IMR-90 (cell line): ENCODE measurements at regions not wholly inside any gene's neighbourhood (a gene's known extent, or its start where the extent isn't known, plus 50 kb on each side); places are given as distances from the start of the nearest gene placed in this dataset.

Experiments used
- CTCF ChIP-seq: conservative IDR thresholded peaks from 2 replicates; pipeline ENCODE4 v1.5.1; 2012; ENCODE audit warnings: mild to moderate bottlenecking, low read depth, low read length, improper control_type of control experiment
- ELK1 ChIP-seq: fragments of 150-350 bp; IDR thresholded peaks from 2 replicates; pipeline ENCODE4 v1.6.1; 2016; ENCODE audit warnings: low read depth, mild to moderate bottlenecking, low read length, moderate library complexity, borderline replicate concordance
- MAFK ChIP-seq: IDR thresholded peaks from 2 replicates; pipeline ENCODE4 v1.6.1; 2012; ENCODE audit warnings: low read depth, low read length, improper control_type of control experiment
- MAZ ChIP-seq: IDR thresholded peaks from 2 replicates; pipeline ENCODE4 v1.6.1; 2012; ENCODE audit warnings: low read depth, mild to moderate bottlenecking, low read length, improper control_type of control experiment, moderate library complexity, borderline replicate concordance
- MXI1 ChIP-seq: IDR thresholded peaks from 2 replicates; pipeline ENCODE4 v1.6.1; 2012; ENCODE audit warnings: low read depth, mild to moderate bottlenecking, low read length, moderate library complexity, borderline replicate concordance
- POLR2A ChIP-seq: IDR thresholded peaks from 2 replicates; pipeline ENCODE4 v1.6.1; 2012; ENCODE audit warnings: mild to moderate bottlenecking, low read depth, low read length
- RAD21 ChIP-seq: IDR thresholded peaks from 2 replicates; pipeline ENCODE4 v1.6.1; 2012; ENCODE audit warnings: low read length, improper control_type of control experiment
- USF2 ChIP-seq: fragments of 150-350 bp; IDR thresholded peaks from 2 replicates; pipeline ENCODE4 v1.6.1; 2017; ENCODE audit warnings: mild to moderate bottlenecking, antibody characterized with exemption, low read length, low read depth

GRCh38 chr4:27886120-27886519 lies 1025.5 kb downstream of the STIM2 start:
- TF ChIP-seq CTCF (no peak), MAZ (no peak), MXI1 (no peak), POLR2A (no peak), RAD21 (no peak), USF2 (no peak), MAFK (no peak), ELK1 (no peak)
